ENCODE measurements at regions not wholly inside any gene's neighbourhood (a gene's known extent, or its start where the extent isn't known, plus 50 kb on each side); places are given as distances from the start of the nearest gene placed in this dataset.

GRCh38 chr20:17827759-17828559, 128.2 kb downstream of the BANF2 start:
- H3K9me3 ChIP-seq = no peaks in the 10 kb centered on the region
- TF ChIP-seq KDM5A (IDR thresholded peaks at IDR 0.05) (no peak), HOXB5 (CRISPR knock-in tag; IDR thresholded peaks at IDR 0.05) (no peak), USF2 (IDR thresholded peaks at IDR 0.05) (no peak), MAFK (IDR thresholded peaks at IDR 0.05; ENCODE audit: partially characterized antibody) (no peak)
- DNase-seq (ENCODE audit: low read depth in 1 of 2, low spot score in 1 of 2) = no peak
- CTCF ChIA-PET = no interaction called here
- POLR2A ChIA-PET = no interaction called here
- H3K4me2 ChIP-seq = no peak overlapping the region
- 73% methylated on average over 13 of the region's 13 CpGs for WGBS (ENCODE audit: missing lambda C conversion rate)
- H3K4me1 ChIP-seq = 0 out of 3 replicates have a peak, but pooled peaks cover 2% of the 10 kb centered on the region
- FAIRE-seq = no peak
- H3K4me3 ChIP-seq = no peak overlapping the region
- ATAC-seq = no peak
- H3K27ac ChIP-seq = no peak overlapping the region

GRCh38 chr20:17827079-17827478, 127.3 kb downstream of the BANF2 start:
- CTCF ChIA-PET = no interaction called here
- WGBS (ENCODE audit: missing lambda C conversion rate) = 76% methylated on average over 4 of the region's 4 CpGs
- Histone ChIP-seq H3K9me3 (no peaks in the 10 kb centered on the region), H3K4me3 (no peak overlapping the region), H3K4me1 (0 out of 3 replicates have a peak, but pooled peaks cover 2% of the 10 kb centered on the region), H3K4me2 (no peak overlapping the region), H3K27ac (no peak overlapping the region)
- no peak for TF ChIP-seq BHLHE40 (IDR thresholded peaks at IDR 0.05; ENCODE audit: low read depth, low read length)
- no peak for TF ChIP-seq EHMT2 (IDR thresholded peaks at IDR 0.05; ENCODE audit: low read depth)
- TF ChIP-seq RFX5 (IDR thresholded peaks at IDR 0.05) = no peak
- no peak for TF ChIP-seq CBX8 (IDR thresholded peaks at IDR 0.05)
- TF ChIP-seq PBX3 (IDR thresholded peaks at IDR 0.05) = no peak
- no peak for TF ChIP-seq SMC3 (IDR thresholded peaks at IDR 0.05)
- POLR2A ChIA-PET = no interaction called here
- ATAC-seq (no peak), FAIRE-seq (no peak), DNase-seq (ENCODE audit: low read depth in 1 of 2, low spot score in 1 of 2) (no peak)

- H3K4me1 ChIP-seq = 0 out of 3 replicates have a peak, but pooled peaks cover 2% of the 10 kb centered on the region
- 62% methylated on average over 8 of the region's 8 CpGs for WGBS (ENCODE audit: missing lambda C conversion rate)
- no peak overlapping the region for H3K4me2 ChIP-seq
- FAIRE-seq (no peak), ATAC-seq (no peak), DNase-seq (ENCODE audit: low read depth in 1 of 2, low spot score in 1 of 2) (no peak)
- TF ChIP-seq RNF2 (IDR thresholded peaks at IDR 0.05; ENCODE audit: borderline replicate concordance, low read depth) = no peak
- TF ChIP-seq CHD2 (IDR thresholded peaks at IDR 0.05; ENCODE audit: low read length, partially characterized antibody) = no peak
- TF ChIP-seq EHMT2 (IDR thresholded peaks at IDR 0.05; ENCODE audit: low read depth) = no peak
- no peak for TF ChIP-seq HOXA7 (CRISPR knock-in tag; IDR thresholded peaks at IDR 0.05)
- CTCF ChIA-PET = interaction anchor here (1.2 to 2.3 kb wide), 2 partner anchors 14 kb away, joined by 3 to 5 read pairs; no protein-coding TSS in a partner anchor
- no peak overlapping the region for H3K4me3 ChIP-seq
- POLR2A ChIA-PET = no interaction called here
- no peak overlapping the region for H3K27ac ChIP-seq
- H3K9me3 ChIP-seq = no peaks in the 10 kb centered on the region
These were observed 126.4 kb downstream of the BANF2 start for GRCh38 chr20:17825960-17826843.

GRCh38 chr20:17825252-17825959, 125.6 kb downstream of the BANF2 start:
- no peak for FAIRE-seq
- TF ChIP-seq ESRRA (IDR thresholded peaks at IDR 0.05; ENCODE audit: borderline replicate concordance, low read length) = no peak
- no peak for TF ChIP-seq ZNF302 (CRISPR knock-in tag; IDR thresholded peaks at IDR 0.05)
- no peak for TF ChIP-seq CBX2 (IDR thresholded peaks at IDR 0.05; ENCODE audit: borderline replicate concordance, low read depth)
- TF ChIP-seq KDM5A (IDR thresholded peaks at IDR 0.05) = no peak
- TF ChIP-seq EHF (CRISPR knock-in tag; IDR thresholded peaks at IDR 0.05) = no peak
- no peak for TF ChIP-seq HOXB5 (CRISPR knock-in tag; IDR thresholded peaks at IDR 0.05)
- TF ChIP-seq HMGXB4 (CRISPR knock-in tag; IDR thresholded peaks at IDR 0.05; ENCODE audit: borderline replicate concordance) = no peak
- no peak for TF ChIP-seq POLR2A (IDR thresholded peaks at IDR 0.05; ENCODE audit: low read length)
- TF ChIP-seq E2F6 (IDR thresholded peaks at IDR 0.05; ENCODE audit: borderline replicate concordance, low read depth) = no peak
- Histone ChIP-seq H3K4me2 (no peak overlapping the region), H3K4me1 (0 out of 3 replicates have a peak, but pooled peaks cover 2% of the 10 kb centered on the region), H3K27ac (no peak overlapping the region), H3K9me3 (no peaks in the 10 kb centered on the region), H3K4me3 (no peak overlapping the region)
- WGBS (ENCODE audit: missing lambda C conversion rate) = 73% methylated on average over 15 of the region's 15 CpGs
- ChIA-PET POLR2A (no interaction called here), CTCF (interaction anchor here (1.2 to 2.3 kb wide), 3 partner anchors 13 to 43 kb away, joined by 3 to 5 read pairs (median 3); no protein-coding TSS in a partner anchor)
- no peak for DNase-seq (ENCODE audit: low read depth in 1 of 2, low spot score in 1 of 2)
- no peak for ATAC-seq
